ENCODE measurements at regions not wholly inside any gene's neighbourhood (a gene's known extent, or its start where the extent isn't known, plus 50 kb on each side); places are given as distances from the start of the nearest gene placed in this dataset.

DNA sequence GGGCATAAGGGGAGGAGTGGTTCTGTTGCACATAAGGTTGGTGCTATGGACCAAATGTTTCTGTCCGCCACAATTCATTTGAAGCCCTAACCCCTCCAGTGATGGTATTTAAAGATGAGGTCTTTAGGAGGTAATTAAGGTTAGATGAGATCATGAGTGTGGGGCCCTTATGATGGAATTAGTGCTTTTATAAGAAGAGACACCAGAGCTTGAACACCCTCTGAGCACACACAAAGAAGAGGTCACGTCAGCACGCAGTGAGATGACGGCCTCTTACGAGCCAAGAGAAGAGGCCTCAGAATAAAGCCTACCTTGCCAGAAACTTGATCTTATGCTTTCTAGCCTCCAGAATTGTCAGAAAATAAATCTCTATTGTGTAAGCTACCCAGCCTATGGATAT lies 386.4 kb upstream of the CYRIA start (continued):
- TF ChIP-seq, protein P1, sequence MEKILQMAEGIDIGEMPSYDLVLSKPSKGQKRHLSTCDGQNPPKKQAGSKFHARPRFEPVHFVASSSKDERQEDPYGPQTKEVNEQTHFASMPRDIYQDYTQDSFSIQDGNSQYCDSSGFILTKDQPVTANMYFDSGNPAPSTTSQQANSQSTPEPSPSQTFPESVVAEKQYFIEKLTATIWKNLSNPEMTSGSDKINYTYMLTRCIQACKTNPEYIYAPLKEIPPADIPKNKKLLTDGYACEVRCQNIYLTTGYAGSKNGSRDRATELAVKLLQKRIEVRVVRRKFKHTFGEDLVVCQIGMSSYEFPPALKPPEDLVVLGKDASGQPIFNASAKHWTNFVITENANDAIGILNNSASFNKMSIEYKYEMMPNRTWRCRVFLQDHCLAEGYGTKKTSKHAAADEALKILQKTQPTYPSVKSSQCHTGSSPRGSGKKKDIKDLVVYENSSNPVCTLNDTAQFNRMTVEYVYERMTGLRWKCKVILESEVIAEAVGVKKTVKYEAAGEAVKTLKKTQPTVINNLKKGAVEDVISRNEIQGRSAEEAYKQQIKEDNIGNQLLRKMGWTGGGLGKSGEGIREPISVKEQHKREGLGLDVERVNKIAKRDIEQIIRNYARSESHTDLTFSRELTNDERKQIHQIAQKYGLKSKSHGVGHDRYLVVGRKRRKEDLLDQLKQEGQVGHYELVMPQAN (conservative IDR thresholded peaks at IDR 0.05): no peak

DNA sequence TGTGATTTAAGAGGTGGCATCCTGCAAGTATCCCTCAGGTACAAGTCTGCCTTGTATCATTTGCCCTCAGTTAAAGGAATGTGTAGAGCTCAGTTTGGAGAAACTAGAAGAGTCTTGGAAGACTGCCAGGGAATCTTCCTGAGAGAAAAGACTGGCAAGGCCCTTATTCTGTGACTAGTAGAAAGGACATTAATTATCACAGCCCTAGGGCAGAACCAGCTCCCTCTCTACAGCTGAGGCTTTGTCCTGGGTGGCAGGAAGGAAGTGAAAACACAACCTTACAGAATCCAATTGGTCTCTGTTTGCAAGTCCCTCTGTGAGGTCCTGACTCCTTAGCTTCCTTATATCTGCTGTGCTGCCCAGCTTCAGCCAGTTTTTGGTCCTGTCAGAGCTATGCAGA lies 385.9 kb upstream of the CYRIA start:
- Histone ChIP-seq H2AFZ (ENCODE audit: control insufficient read depth, low read depth, low read length) (no peak overlapping the region), H3K4me2 (ENCODE audit: control insufficient read depth, insufficient read depth) (no peak overlapping the region), H3K27me3 (replicated peaks in 1 of 2; ENCODE audit: control insufficient read depth in 2 of 2, insufficient read depth in 2 of 2, low read length in 1 of 2) (no peaks in the 10 kb centered on the region; a peak in 1 of 4 replicates), H3K4me3 (no peak overlapping the region), H3K9me3 (replicated peaks; ENCODE audit: control insufficient read depth, insufficient read depth, low read length) (no peaks in the 10 kb centered on the region), H3K79me2 (ENCODE audit: control insufficient read depth, insufficient read depth, low read length) (no peaks in the 10 kb centered on the region), H3K36me3 (ENCODE audit: control insufficient read depth in 2 of 2, insufficient read depth in 2 of 2, low read length in 1 of 2) (no peaks in the 10 kb centered on the region), H3K27ac (ENCODE audit: control insufficient read depth, insufficient read depth) (no peak overlapping the region), H4K20me1 (ENCODE audit: control insufficient read depth, insufficient read depth) (no peaks in the 10 kb centered on the region), H3K4me1 (ENCODE audit: control insufficient read depth, insufficient read depth, low read length) (no peaks in the 10 kb centered on the region), H3K9ac (ENCODE audit: control insufficient read depth, insufficient read depth, low read length) (no peak overlapping the region)
- SMC1A ChIA-PET (ENCODE audit: uncharacterized antibody, unreplicated experiment): no interaction called here
- CTCF ChIA-PET: no interaction called here
- intact Hi-C loops (cut with micrococcal nuclease; ENCODE audit: unreplicated experiment) (no loop called here), in situ Hi-C loops (cut with MboI) (no loop called here)
- POLR2A ChIA-PET: no interaction called here
- DNase-seq (ENCODE audit: low read depth, low spot score): no peak
- no TSS peak for BruUV-seq (replicated peaks)
- TF ChIP-seq FOXM1 (IDR thresholded peaks at IDR 0.05; ENCODE audit: low read depth, low read length) (no peak), RAD51 (IDR thresholded peaks at IDR 0.05) (no peak), BMI1 (IDR thresholded peaks at IDR 0.05; ENCODE audit: borderline replicate concordance) (no peak), NFYA (IDR thresholded peaks at IDR 0.05; ENCODE audit: borderline replicate concordance, low read depth, low read length) (no peak), RBBP5 (conservative IDR thresholded peaks at IDR 0.05) (no peak), CHD2 (IDR thresholded peaks at IDR 0.05; ENCODE audit: borderline replicate concordance, low read depth, low read length) (no peak), RUNX3 (IDR thresholded peaks at IDR 0.05; ENCODE audit: low read length) (no peak), MYC (IDR thresholded peaks at IDR 0.05; ENCODE audit: insufficient read depth, insufficient read length, insufficient replicate concordance, low read length, severe bottlenecking) (no peak), SMARCA5 (IDR thresholded peaks at IDR 0.05) (no peak), MTA3 (IDR thresholded peaks at IDR 0.05; ENCODE audit: borderline replicate concordance, low read length) (no peak)
- TF ChIP-seq, protein P2, sequence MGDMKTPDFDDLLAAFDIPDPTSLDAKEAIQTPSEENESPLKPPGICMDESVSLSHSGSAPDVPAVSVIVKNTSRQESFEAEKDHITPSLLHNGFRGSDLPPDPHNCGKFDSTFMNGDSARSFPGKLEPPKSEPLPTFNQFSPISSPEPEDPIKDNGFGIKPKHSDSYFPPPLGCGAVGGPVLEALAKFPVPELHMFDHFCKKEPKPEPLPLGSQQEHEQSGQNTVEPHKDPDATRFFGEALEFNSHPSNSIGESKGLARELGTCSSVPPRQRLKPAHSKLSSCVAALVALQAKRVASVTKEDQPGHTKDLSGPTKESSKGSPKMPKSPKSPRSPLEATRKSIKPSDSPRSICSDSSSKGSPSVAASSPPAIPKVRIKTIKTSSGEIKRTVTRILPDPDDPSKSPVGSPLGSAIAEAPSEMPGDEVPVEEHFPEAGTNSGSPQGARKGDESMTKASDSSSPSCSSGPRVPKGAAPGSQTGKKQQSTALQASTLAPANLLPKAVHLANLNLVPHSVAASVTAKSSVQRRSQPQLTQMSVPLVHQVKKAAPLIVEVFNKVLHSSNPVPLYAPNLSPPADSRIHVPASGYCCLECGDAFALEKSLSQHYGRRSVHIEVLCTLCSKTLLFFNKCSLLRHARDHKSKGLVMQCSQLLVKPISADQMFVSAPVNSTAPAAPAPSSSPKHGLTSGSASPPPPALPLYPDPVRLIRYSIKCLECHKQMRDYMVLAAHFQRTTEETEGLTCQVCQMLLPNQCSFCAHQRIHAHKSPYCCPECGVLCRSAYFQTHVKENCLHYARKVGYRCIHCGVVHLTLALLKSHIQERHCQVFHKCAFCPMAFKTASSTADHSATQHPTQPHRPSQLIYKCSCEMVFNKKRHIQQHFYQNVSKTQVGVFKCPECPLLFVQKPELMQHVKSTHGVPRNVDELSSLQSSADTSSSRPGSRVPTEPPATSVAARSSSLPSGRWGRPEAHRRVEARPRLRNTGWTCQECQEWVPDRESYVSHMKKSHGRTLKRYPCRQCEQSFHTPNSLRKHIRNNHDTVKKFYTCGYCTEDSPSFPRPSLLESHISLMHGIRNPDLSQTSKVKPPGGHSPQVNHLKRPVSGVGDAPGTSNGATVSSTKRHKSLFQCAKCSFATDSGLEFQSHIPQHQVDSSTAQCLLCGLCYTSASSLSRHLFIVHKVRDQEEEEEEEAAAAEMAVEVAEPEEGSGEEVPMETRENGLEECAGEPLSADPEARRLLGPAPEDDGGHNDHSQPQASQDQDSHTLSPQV (IDR thresholded peaks at IDR 0.05): no peak
- TF ChIP-seq, protein P3, sequence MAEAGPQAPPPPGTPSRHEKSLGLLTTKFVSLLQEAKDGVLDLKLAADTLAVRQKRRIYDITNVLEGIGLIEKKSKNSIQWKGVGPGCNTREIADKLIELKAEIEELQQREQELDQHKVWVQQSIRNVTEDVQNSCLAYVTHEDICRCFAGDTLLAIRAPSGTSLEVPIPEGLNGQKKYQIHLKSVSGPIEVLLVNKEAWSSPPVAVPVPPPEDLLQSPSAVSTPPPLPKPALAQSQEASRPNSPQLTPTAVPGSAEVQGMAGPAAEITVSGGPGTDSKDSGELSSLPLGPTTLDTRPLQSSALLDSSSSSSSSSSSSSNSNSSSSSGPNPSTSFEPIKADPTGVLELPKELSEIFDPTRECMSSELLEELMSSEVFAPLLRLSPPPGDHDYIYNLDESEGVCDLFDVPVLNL (IDR thresholded peaks at IDR 0.05; ENCODE audit: low read depth, low read length): no peak
- no peak for ATAC-seq
- RAD21 ChIA-PET (ENCODE audit: unreplicated experiment): no interaction called here
- no peak for FAIRE-seq
